ENCODE measurements at regions not wholly inside any gene's neighbourhood (a gene's known extent, or its start where the extent isn't known, plus 50 kb on each side); places are given as distances from the start of the nearest gene placed in this dataset.

GRCh38 chr2:129059476-129059875 is 740.8 kb upstream of the HS6ST1 start:
- H3K9me3 Mint-ChIP-seq (ENCODE audit: low read depth) = no peaks in the 10 kb centered on the region
- no peaks in the 10 kb centered on the region for H3K4me1 Mint-ChIP-seq (ENCODE audit: low read depth)
- no peaks in the 10 kb centered on the region for H3K36me3 Mint-ChIP-seq
- H3K4me3 Mint-ChIP-seq = no peak overlapping the region
- no peaks in the 10 kb centered on the region for H3K27me3 Mint-ChIP-seq
- no peak overlapping the region for H3K27ac Mint-ChIP-seq

- no peaks in the 10 kb centered on the region for H3K36me3 Mint-ChIP-seq
- no peaks in the 10 kb centered on the region for H3K9me3 Mint-ChIP-seq (ENCODE audit: low read depth)
- H3K4me3 Mint-ChIP-seq = no peak overlapping the region
- H3K4me1 Mint-ChIP-seq (ENCODE audit: low read depth) = no peaks in the 10 kb centered on the region
- H3K27me3 Mint-ChIP-seq = no peaks in the 10 kb centered on the region
- H3K27ac Mint-ChIP-seq = no peak overlapping the region
Measured at GRCh38 chr2:129061069-129061768, 742.6 kb upstream of the HS6ST1 start.

GRCh38 chr2:129061769-129062121 is 743.1 kb upstream of the HS6ST1 start:
- Mint-ChIP-seq H3K36me3 (no peaks in the 10 kb centered on the region), H3K4me1 (ENCODE audit: low read depth) (no peaks in the 10 kb centered on the region), H3K27ac (no peak overlapping the region), H3K27me3 (no peaks in the 10 kb centered on the region), H3K9me3 (ENCODE audit: low read depth) (no peaks in the 10 kb centered on the region), H3K4me3 (no peak overlapping the region)

GRCh38 chr2:129062146-129062912 is 743.7 kb upstream of the HS6ST1 start:
- no peaks in the 10 kb centered on the region for H3K27me3 Mint-ChIP-seq
- no peaks in the 10 kb centered on the region for H3K4me1 Mint-ChIP-seq (ENCODE audit: low read depth)
- no peaks in the 10 kb centered on the region for H3K9me3 Mint-ChIP-seq (ENCODE audit: low read depth)
- H3K36me3 Mint-ChIP-seq = no peaks in the 10 kb centered on the region
- no peak overlapping the region for H3K27ac Mint-ChIP-seq
- H3K4me3 Mint-ChIP-seq = no peak overlapping the region

- Mint-ChIP-seq H3K36me3 (no peaks in the 10 kb centered on the region), H3K4me3 (no peak overlapping the region), H3K4me1 (ENCODE audit: low read depth) (no peaks in the 10 kb centered on the region), H3K27ac (no peak overlapping the region), H3K27me3 (no peaks in the 10 kb centered on the region), H3K9me3 (ENCODE audit: low read depth) (no peaks in the 10 kb centered on the region)
Measured at GRCh38 chr2:129067070-129067469, 748.4 kb upstream of the HS6ST1 start.

GRCh38 chr2:129067953-129068352 is 749.3 kb upstream of the HS6ST1 start:
- Mint-ChIP-seq H3K4me1 (ENCODE audit: low read depth) (no peaks in the 10 kb centered on the region), H3K9me3 (ENCODE audit: low read depth) (no peaks in the 10 kb centered on the region), H3K36me3 (no peaks in the 10 kb centered on the region), H3K27ac (no peak overlapping the region), H3K27me3 (no peaks in the 10 kb centered on the region), H3K4me3 (no peak overlapping the region)

- H3K27me3 Mint-ChIP-seq = no peaks in the 10 kb centered on the region
- H3K27ac Mint-ChIP-seq = no peak overlapping the region
Measured at GRCh38 chr2:129068543-129068942, 749.9 kb upstream of the HS6ST1 start.

GRCh38 chr2:129069875-129070594 is 751.4 kb upstream of the HS6ST1 start:
- no peaks in the 10 kb centered on the region for H3K36me3 Mint-ChIP-seq
- H3K4me3 Mint-ChIP-seq = no peak overlapping the region
- H3K27ac Mint-ChIP-seq = no peak overlapping the region
- no peaks in the 10 kb centered on the region for H3K4me1 Mint-ChIP-seq (ENCODE audit: low read depth)
- no peaks in the 10 kb centered on the region for H3K27me3 Mint-ChIP-seq
- no peaks in the 10 kb centered on the region for H3K9me3 Mint-ChIP-seq (ENCODE audit: low read depth)

More at GRCh38 chr2:129068543-129068942, 749.9 kb upstream of the HS6ST1 start:
- H3K36me3 Mint-ChIP-seq = no peaks in the 10 kb centered on the region
- no peaks in the 10 kb centered on the region for H3K9me3 Mint-ChIP-seq (ENCODE audit: low read depth)
- no peak overlapping the region for H3K4me3 Mint-ChIP-seq
- no peaks in the 10 kb centered on the region for H3K4me1 Mint-ChIP-seq (ENCODE audit: low read depth)

- H3K36me3 Mint-ChIP-seq = no peaks in the 10 kb centered on the region
- H3K9me3 Mint-ChIP-seq (ENCODE audit: low read depth) = no peaks in the 10 kb centered on the region
- no peak overlapping the region for H3K27ac Mint-ChIP-seq
- H3K4me1 Mint-ChIP-seq (ENCODE audit: low read depth) = no peaks in the 10 kb centered on the region
- no peaks in the 10 kb centered on the region for H3K27me3 Mint-ChIP-seq
- H3K4me3 Mint-ChIP-seq = no peak overlapping the region
Measured at GRCh38 chr2:129070663-129071062, 752.0 kb upstream of the HS6ST1 start.

- Mint-ChIP-seq H3K36me3 (no peaks in the 10 kb centered on the region), H3K9me3 (ENCODE audit: low read depth) (no peaks in the 10 kb centered on the region), H3K4me1 (ENCODE audit: low read depth) (no peaks in the 10 kb centered on the region), H3K27ac (no peak overlapping the region), H3K27me3 (no peaks in the 10 kb centered on the region), H3K4me3 (no peak overlapping the region)
Measured at GRCh38 chr2:129071531-129071930, 752.9 kb upstream of the HS6ST1 start.

- Mint-ChIP-seq H3K9me3 (ENCODE audit: low read depth) (no peaks in the 10 kb centered on the region), H3K27me3 (no peaks in the 10 kb centered on the region), H3K36me3 (no peaks in the 10 kb centered on the region), H3K27ac (no peak overlapping the region), H3K4me3 (no peak overlapping the region), H3K4me1 (ENCODE audit: low read depth) (no peaks in the 10 kb centered on the region)
Measured at GRCh38 chr2:129074298-129074920, 755.7 kb upstream of the HS6ST1 start.

- Mint-ChIP-seq H3K27ac (no peak overlapping the region), H3K9me3 (ENCODE audit: low read depth) (no peaks in the 10 kb centered on the region), H3K36me3 (no peaks in the 10 kb centered on the region), H3K27me3 (no peaks in the 10 kb centered on the region), H3K4me3 (no peak overlapping the region), H3K4me1 (ENCODE audit: low read depth) (no peaks in the 10 kb centered on the region)
Measured at GRCh38 chr2:129078548-129078947, 759.9 kb upstream of the HS6ST1 start.

- Mint-ChIP-seq H3K27ac (no peak overlapping the region), H3K36me3 (no peaks in the 10 kb centered on the region), H3K27me3 (no peaks in the 10 kb centered on the region), H3K4me3 (no peak overlapping the region), H3K9me3 (ENCODE audit: low read depth) (no peaks in the 10 kb centered on the region), H3K4me1 (ENCODE audit: low read depth) (no peaks in the 10 kb centered on the region)
Measured at GRCh38 chr2:129080715-129081476, 762.2 kb upstream of the HS6ST1 start.

GRCh38 chr2:129085386-129085785 is 766.7 kb upstream of the HS6ST1 start:
- Mint-ChIP-seq H3K27me3 (no peaks in the 10 kb centered on the region), H3K4me1 (ENCODE audit: low read depth) (no peaks in the 10 kb centered on the region), H3K9me3 (ENCODE audit: low read depth) (no peaks in the 10 kb centered on the region), H3K4me3 (no peak overlapping the region), H3K36me3 (no peaks in the 10 kb centered on the region), H3K27ac (no peak overlapping the region)
